H9 (cell line): ENCODE measurements at regions not wholly inside any gene's neighbourhood (a gene's known extent, or its start where the extent isn't known, plus 50 kb on each side); places are given as distances from the start of the nearest gene placed in this dataset.

Experiments used
- DNase-seq: peaks from one replicate; pipeline ENCODE4 v3.0.0-alpha.2; 2017
- H2AFZ ChIP-seq: one replicate; pipeline ENCODE4 v1.6.1; 2013; ENCODE audit warnings: mild to moderate bottlenecking, low read length, control low read depth, moderate library complexity
- H2AK5ac ChIP-seq: 2 replicates; pipeline ENCODE4 v1.6.1; 2013; ENCODE audit warnings: low read length, control low read depth, mixed read lengths; ENCODE audit not compliant: insufficient read length
- H2BK120ac ChIP-seq: one replicate; pipeline ENCODE4 v1.6.1; 2013; ENCODE audit warnings: low read depth, mild to moderate bottlenecking, low read length, control low read depth, inconsistent platforms; ENCODE audit not compliant: poor library complexity, severe bottlenecking
- H2BK12ac ChIP-seq: 2 replicates; pipeline ENCODE4 v1.6.1; 2013; ENCODE audit warnings: low read length, control low read depth, mixed read lengths, low read depth; ENCODE audit not compliant: insufficient read length
- H2BK15ac ChIP-seq: 2 replicates; pipeline ENCODE4 v1.6.1; 2013; ENCODE audit warnings: low read depth, low read length, control low read depth
- H2BK20ac ChIP-seq: one replicate; pipeline ENCODE4 v1.6.1; 2013; ENCODE audit warnings: low read depth, mild to moderate bottlenecking, low read length, control low read depth, inconsistent platforms; ENCODE audit not compliant: poor library complexity, severe bottlenecking
- H2BK5ac ChIP-seq: 2 replicates; pipeline ENCODE4 v1.6.1; 2013; ENCODE audit warnings: low read length, control low read depth, mixed read lengths; ENCODE audit not compliant: insufficient read length
- H3K14ac ChIP-seq: 2 replicates; pipeline ENCODE4 v1.6.1; 2013; ENCODE audit warnings: low read length, control low read depth; ENCODE audit not compliant: insufficient read depth
- H3K18ac ChIP-seq: 2 replicates; pipeline ENCODE4 v1.6.1; 2013; ENCODE audit warnings: low read depth, mild to moderate bottlenecking, mixed read lengths, low read length, control low read depth; ENCODE audit not compliant: insufficient read length
- H3K23ac ChIP-seq: 2 replicates; pipeline ENCODE4 v1.6.1; 2013; ENCODE audit warnings: low read length, control low read depth, mixed read lengths, low read depth; ENCODE audit not compliant: insufficient read length
- H3K23me2 ChIP-seq: 2 replicates; pipeline ENCODE4 v1.6.1; 2013; ENCODE audit warnings: low read depth, mild to moderate bottlenecking, mixed read lengths, low read length, control low read depth; ENCODE audit not compliant: insufficient read length, poor library complexity, severe bottlenecking
- H3K27ac ChIP-seq: 2 replicates; pipeline ENCODE4 v1.5.1; 2013; ENCODE audit warnings: low read length, control low read depth, mixed read lengths, low read depth; ENCODE audit not compliant: insufficient read length
- H3K27me3 ChIP-seq: 2 replicates; pipeline ENCODE4 v1.6.1; 2013; ENCODE audit warnings: low read length, control low read depth, inconsistent platforms; ENCODE audit not compliant: insufficient read depth
- H3K4ac ChIP-seq: 2 replicates; pipeline ENCODE4 v1.6.1; 2013; ENCODE audit warnings: low read depth, mild to moderate bottlenecking, control low read depth, inconsistent platforms, low read length, moderate library complexity
- H3K4me1 ChIP-seq: 2 replicates; pipeline ENCODE4 v1.6.1; 2013; ENCODE audit warnings: low read length, control low read depth, inconsistent platforms; ENCODE audit not compliant: insufficient read depth
- H3K4me2 ChIP-seq: 2 replicates; pipeline ENCODE4 v1.6.1; 2013; ENCODE audit warnings: low read length, control low read depth, mixed read lengths; ENCODE audit not compliant: insufficient read length, insufficient read depth
- H3K56ac ChIP-seq: 2 replicates; pipeline ENCODE4 v1.6.1; 2013; ENCODE audit warnings: low read depth, mild to moderate bottlenecking, mixed read lengths, low read length, control low read depth; ENCODE audit not compliant: insufficient read length
- H3K79me1 ChIP-seq: 2 replicates; pipeline ENCODE4 v1.6.1; 2013; ENCODE audit warnings: low read depth, mild to moderate bottlenecking, moderate library complexity, low read length, control low read depth, inconsistent platforms; ENCODE audit not compliant: insufficient read depth, poor library complexity, severe bottlenecking
- H3K79me2 ChIP-seq: 2 replicates; pipeline ENCODE4 v1.6.1; 2013; ENCODE audit warnings: low read length, control low read depth, inconsistent platforms; ENCODE audit not compliant: insufficient read depth
- H3K9ac ChIP-seq: 2 replicates; pipeline ENCODE4 v1.6.1; 2013; ENCODE audit warnings: low read length, control low read depth, mixed read lengths; ENCODE audit not compliant: insufficient read length; ENCODE audit errors: extremely low read depth
- H3K9me3 ChIP-seq: one replicate; pipeline ENCODE4 v1.6.1; 2013; ENCODE audit warnings: low read depth, low read length, inconsistent platforms; ENCODE audit not compliant: control insufficient read depth
- H3T11ph ChIP-seq: one replicate; pipeline ENCODE4 v1.6.1; 2013; ENCODE audit warnings: mild to moderate bottlenecking, low read length, control low read depth, inconsistent platforms
- H4K20me1 ChIP-seq: one replicate; pipeline ENCODE4 v1.6.1; 2013; ENCODE audit not compliant: control insufficient read depth, insufficient read length, insufficient read depth
- H4K5ac ChIP-seq: 2 replicates; pipeline ENCODE4 v1.6.1; 2013; ENCODE audit warnings: low read depth, mild to moderate bottlenecking, mixed read lengths, low read length, control low read depth; ENCODE audit not compliant: insufficient read length
- H4K8ac ChIP-seq: replicated peaks from 2 replicates; pipeline ENCODE4 v1.6.1; 2013; ENCODE audit warnings: low read length, control low read depth, mixed read lengths, low read depth; ENCODE audit not compliant: insufficient read length
- H4K91ac ChIP-seq: 2 replicates; pipeline ENCODE4 v1.6.1; 2013; ENCODE audit warnings: low read depth, mild to moderate bottlenecking, moderate library complexity, mixed read lengths, low read length, control low read depth; ENCODE audit not compliant: insufficient read length
- H3K27ac Mint-ChIP-seq, 3 experiments: 2 replicates in 2 of 3; 3 replicates in 1 of 3; pipeline ENCODE4 v1.8.0; 2020 to 2021; ENCODE audit warnings: mixed read lengths in 3 of 3, mild to moderate bottlenecking in 1 of 3, moderate library complexity in 1 of 3
- H3K27me3 Mint-ChIP-seq: 2 replicates; pipeline ENCODE4 v1.8.0; 2021; ENCODE audit warnings: low read depth, mild to moderate bottlenecking, moderate library complexity, mixed read lengths
- H3K36me3 Mint-ChIP-seq, 3 experiments: 2 replicates in 2 of 3; 3 replicates in 1 of 3; pipeline ENCODE4 v1.8.0; 2020 to 2021; ENCODE audit warnings: low read depth in 3 of 3, mixed read lengths in 3 of 3; ENCODE audit not compliant: insufficient read depth in 1 of 3
- H3K4me1 Mint-ChIP-seq, 2 experiments: 2 replicates each; pipeline ENCODE4 v1.8.0; 2020; ENCODE audit warnings: mixed read lengths in 2 of 2
- H3K4me3 Mint-ChIP-seq, 2 experiments: 2 replicates in 1 of 2; 3 replicates in 1 of 2; pipeline ENCODE4 v1.8.0; 2020 to 2021; ENCODE audit warnings: mild to moderate bottlenecking in 2 of 2, mixed read lengths in 2 of 2, moderate library complexity in 1 of 2
- H3K9me3 Mint-ChIP-seq, 2 experiments: 2 replicates in 1 of 2; 3 replicates in 1 of 2; pipeline ENCODE4 v1.8.0; 2020; ENCODE audit warnings: mild to moderate bottlenecking in 2 of 2, mixed read lengths in 2 of 2, moderate library complexity in 1 of 2
- CTCF ChIP-seq: fragments of 200-600 bp; sonication (generic); conservative IDR thresholded peaks from 3 replicates; pipeline ENCODE4 v1.8.0; 2021; ENCODE audit warnings: antibody characterized with exemption, mild to moderate bottlenecking
- WGBS: extraction: QIAGEN DNeasy Blood & Tissue Kit; methylation state at CpG from one replicate; pipeline ENCODE4 v1.1.7; 2013; ENCODE audit warnings: missing lambda C conversion rate, low lambda C conversion rate, mixed read lengths; ENCODE audit not compliant: insufficient read length; ENCODE audit errors: extremely low coverage; 5-methylcytosine and 5-hydroxymethylcytosine counted together

GRCh38 chr1:95635811-95636210, 401.8 kb downstream of the RWDD3 start:
- H2AFZ ChIP-seq = no peak overlapping the region
- H3K9me3 ChIP-seq = no peaks in the 10 kb centered on the region
- no peaks in the 10 kb centered on the region for H3K27me3 ChIP-seq
- H4K20me1 ChIP-seq = no peaks in the 10 kb centered on the region
- H3K23me2 ChIP-seq = no peaks in the 10 kb centered on the region
- no peaks in the 10 kb centered on the region for H3K36me3 Mint-ChIP-seq
- no peak overlapping the region for H3K14ac ChIP-seq
- H3K27me3 Mint-ChIP-seq = no peaks in the 10 kb centered on the region
- no peaks in the 10 kb centered on the region for H3K79me1 ChIP-seq
- no peak overlapping the region for H4K91ac ChIP-seq
- H4K8ac ChIP-seq = no peak overlapping the region
- H3K79me2 ChIP-seq = no peaks in the 10 kb centered on the region
- H3K9me3 Mint-ChIP-seq = no peaks in the 10 kb centered on the region
- H3K4me2 ChIP-seq = no peak overlapping the region
- H2BK20ac ChIP-seq = no peak overlapping the region
- H3K4me1 ChIP-seq = no peaks in the 10 kb centered on the region
- H3K4me1 Mint-ChIP-seq = peaks cover 6% of the 10 kb centered on the region in 2 experiments
- no peak overlapping the region for H3K4ac ChIP-seq
- H3K4me3 Mint-ChIP-seq = no peak overlapping the region
- no peak overlapping the region for H3K18ac ChIP-seq
- no peak overlapping the region for H3K9ac ChIP-seq
- DNase-seq = no peak
- TF ChIP-seq CTCF = no peak
- no peak overlapping the region for H2BK120ac ChIP-seq
- no peak overlapping the region for H2AK5ac ChIP-seq
- WGBS = no CpG with 5 or more reads among the region's 3 CpGs
- no peak overlapping the region for H3T11ph ChIP-seq
- no peak overlapping the region for H2BK5ac ChIP-seq
- H3K27ac ChIP-seq = no peak overlapping the region
- no peak overlapping the region for H3K23ac ChIP-seq
- H3K27ac Mint-ChIP-seq = no peak overlapping the region
- H2BK15ac ChIP-seq = no peak overlapping the region
- no peak overlapping the region for H3K56ac ChIP-seq
- H2BK12ac ChIP-seq = no peak overlapping the region
- H4K5ac ChIP-seq = no peak overlapping the region
